Endothelial cell (in vitro differentiated cells): ENCODE measurements at regions not wholly inside any gene's neighbourhood (a gene's known extent, or its start where the extent isn't known, plus 50 kb on each side); places are given as distances from the start of the nearest gene placed in this dataset.

Experiments
- DNase-seq: peaks from one replicate; pipeline ENCODE4 v3.0.0; 2021; ENCODE audit warnings: low spot score
- H3K27ac Mint-ChIP-seq: one replicate; pipeline ENCODE4 v1.8.0; 2021; ENCODE audit warnings: mixed read lengths, inconsistent platforms; ENCODE audit not compliant: unreplicated experiment
- H3K27me3 Mint-ChIP-seq: one replicate; pipeline ENCODE4 v1.8.0; 2021; ENCODE audit warnings: mild to moderate bottlenecking, moderate library complexity, mixed read lengths, inconsistent platforms; ENCODE audit not compliant: unreplicated experiment
- H3K36me3 Mint-ChIP-seq: one replicate; pipeline ENCODE4 v1.8.0; 2021; ENCODE audit warnings: mild to moderate bottlenecking, low read depth, mixed read lengths, inconsistent platforms; ENCODE audit not compliant: unreplicated experiment
- H3K4me1 Mint-ChIP-seq: one replicate; pipeline ENCODE4 v1.8.0; 2021; ENCODE audit warnings: mild to moderate bottlenecking, mixed read lengths, inconsistent platforms; ENCODE audit not compliant: unreplicated experiment
- H3K4me3 Mint-ChIP-seq: one replicate; pipeline ENCODE4 v1.8.0; 2021; ENCODE audit warnings: mild to moderate bottlenecking, mixed read lengths, inconsistent platforms; ENCODE audit not compliant: unreplicated experiment
- H3K9me3 Mint-ChIP-seq: one replicate; pipeline ENCODE4 v1.8.0; 2021; ENCODE audit warnings: mixed read lengths, inconsistent platforms; ENCODE audit not compliant: unreplicated experiment
- TF ChIP-seq, protein P1 (sequence below): fragments of 200-600 bp; sonication (generic); IDR thresholded peaks from one replicate; pipeline ENCODE4 v1.5.0; 2021; ENCODE audit warnings: antibody characterized with exemption; ENCODE audit not compliant: unreplicated experiment

DNA sequence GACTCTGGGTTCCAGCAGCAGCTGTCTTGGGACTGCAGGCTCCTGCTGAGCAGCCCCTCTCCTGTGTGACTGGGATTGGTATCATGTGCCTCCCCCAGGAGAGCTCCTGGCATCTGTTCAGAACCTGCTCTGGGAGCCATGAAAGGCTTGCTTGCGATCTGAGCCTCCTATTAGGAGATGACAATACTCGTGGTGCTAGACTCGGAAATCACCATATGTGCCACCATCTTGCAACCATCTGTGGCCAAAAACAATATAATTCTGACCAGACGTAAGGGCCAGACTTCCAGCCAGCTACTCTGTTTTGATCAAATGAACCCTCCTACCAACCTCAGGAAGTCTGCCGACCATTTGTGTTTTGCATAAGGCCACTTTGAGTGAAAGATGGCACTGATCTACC is 484.7 kb downstream of the IRS2 start:
- H3K27me3 Mint-ChIP-seq = no peaks in the 10 kb centered on the region
- no peaks in the 10 kb centered on the region for H3K9me3 Mint-ChIP-seq
- no peak overlapping the region for H3K27ac Mint-ChIP-seq
- no peak overlapping the region for H3K4me3 Mint-ChIP-seq
- H3K4me1 Mint-ChIP-seq = no peaks in the 10 kb centered on the region
- no peak for DNase-seq
- TF ChIP-seq, protein P1, sequence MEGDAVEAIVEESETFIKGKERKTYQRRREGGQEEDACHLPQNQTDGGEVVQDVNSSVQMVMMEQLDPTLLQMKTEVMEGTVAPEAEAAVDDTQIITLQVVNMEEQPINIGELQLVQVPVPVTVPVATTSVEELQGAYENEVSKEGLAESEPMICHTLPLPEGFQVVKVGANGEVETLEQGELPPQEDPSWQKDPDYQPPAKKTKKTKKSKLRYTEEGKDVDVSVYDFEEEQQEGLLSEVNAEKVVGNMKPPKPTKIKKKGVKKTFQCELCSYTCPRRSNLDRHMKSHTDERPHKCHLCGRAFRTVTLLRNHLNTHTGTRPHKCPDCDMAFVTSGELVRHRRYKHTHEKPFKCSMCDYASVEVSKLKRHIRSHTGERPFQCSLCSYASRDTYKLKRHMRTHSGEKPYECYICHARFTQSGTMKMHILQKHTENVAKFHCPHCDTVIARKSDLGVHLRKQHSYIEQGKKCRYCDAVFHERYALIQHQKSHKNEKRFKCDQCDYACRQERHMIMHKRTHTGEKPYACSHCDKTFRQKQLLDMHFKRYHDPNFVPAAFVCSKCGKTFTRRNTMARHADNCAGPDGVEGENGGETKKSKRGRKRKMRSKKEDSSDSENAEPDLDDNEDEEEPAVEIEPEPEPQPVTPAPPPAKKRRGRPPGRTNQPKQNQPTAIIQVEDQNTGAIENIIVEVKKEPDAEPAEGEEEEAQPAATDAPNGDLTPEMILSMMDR = no peak
- no peaks in the 10 kb centered on the region for H3K36me3 Mint-ChIP-seq

DNA sequence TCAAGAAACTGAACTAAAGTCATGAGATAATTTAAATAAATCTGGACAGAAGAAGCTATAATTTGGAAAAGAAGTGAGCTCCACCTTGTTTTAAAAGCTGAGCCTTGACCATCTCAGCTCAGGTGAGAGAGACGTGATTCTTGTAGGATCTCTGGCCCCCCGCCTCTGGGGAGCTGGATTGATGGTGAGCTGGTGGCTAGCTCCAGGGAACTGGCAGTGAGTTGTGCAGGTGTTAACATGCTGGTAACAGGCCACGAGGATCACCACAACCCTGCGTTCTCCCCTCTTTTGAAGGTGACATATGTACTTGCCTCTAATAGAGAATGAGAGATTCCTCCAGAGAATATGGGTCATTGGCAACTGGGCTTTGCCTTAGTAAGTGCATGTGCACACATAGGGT is 485.1 kb downstream of the IRS2 start:
- H3K9me3 Mint-ChIP-seq = no peaks in the 10 kb centered on the region
- no peak overlapping the region for H3K4me3 Mint-ChIP-seq
- no peaks in the 10 kb centered on the region for H3K27me3 Mint-ChIP-seq
- no peaks in the 10 kb centered on the region for H3K4me1 Mint-ChIP-seq
- H3K27ac Mint-ChIP-seq = no peak overlapping the region
- no peaks in the 10 kb centered on the region for H3K36me3 Mint-ChIP-seq
- no peak for DNase-seq
- TF ChIP-seq, protein P1 = no peak

DNA sequence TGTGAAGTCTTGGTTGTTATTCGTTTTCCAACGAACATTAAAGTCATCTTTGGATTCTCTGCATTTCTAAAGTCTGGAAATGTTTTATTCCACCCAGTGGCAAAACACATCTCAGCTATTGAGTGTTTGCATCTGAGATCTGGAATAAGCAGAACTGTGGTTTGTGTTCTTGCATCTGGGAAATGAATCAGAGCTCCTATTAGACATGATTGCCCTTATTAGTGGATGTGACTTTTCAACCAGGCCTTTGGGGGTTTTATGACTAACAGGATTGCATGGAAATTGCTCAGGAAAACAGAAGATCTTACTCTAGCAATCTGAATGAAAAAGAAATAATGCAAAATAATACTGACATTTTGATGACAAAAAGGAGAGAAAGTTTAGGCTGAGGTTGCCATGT is 488.8 kb downstream of the IRS2 start:
- Mint-ChIP-seq H3K36me3 (no peaks in the 10 kb centered on the region), H3K9me3 (no peaks in the 10 kb centered on the region), H3K4me3 (no peak overlapping the region), H3K4me1 (no peaks in the 10 kb centered on the region), H3K27me3 (peaks cover 6% of the 10 kb centered on the region), H3K27ac (no peak overlapping the region)
- TF ChIP-seq, protein P1 = no peak
- DNase-seq = no peak

DNA sequence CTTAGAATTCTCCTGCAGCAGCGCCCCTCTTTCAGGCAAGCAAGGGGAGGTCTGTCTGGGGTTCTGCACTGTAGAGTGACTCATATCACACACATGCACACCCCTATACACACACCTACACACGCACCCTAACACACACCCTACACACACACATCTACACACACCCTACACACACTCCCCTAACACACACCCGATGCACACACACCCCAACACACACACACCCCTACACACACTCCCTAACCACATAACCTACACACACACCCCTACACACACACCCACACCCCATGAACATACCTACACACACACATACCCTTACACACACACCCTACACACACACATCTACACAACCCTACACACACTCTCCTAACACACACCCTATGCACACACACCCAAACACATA is 493.2 kb downstream of the IRS2 start:
- TF ChIP-seq, protein P1 = no peak
- H3K9me3 Mint-ChIP-seq = no peaks in the 10 kb centered on the region
- peaks cover 6% of the 10 kb centered on the region for H3K27me3 Mint-ChIP-seq
- peaks cover 6% of the 10 kb centered on the region for H3K4me1 Mint-ChIP-seq
- no peaks in the 10 kb centered on the region for H3K36me3 Mint-ChIP-seq
- no peak overlapping the region for H3K4me3 Mint-ChIP-seq
- no peak overlapping the region for H3K27ac Mint-ChIP-seq
- no peak for DNase-seq

DNA sequence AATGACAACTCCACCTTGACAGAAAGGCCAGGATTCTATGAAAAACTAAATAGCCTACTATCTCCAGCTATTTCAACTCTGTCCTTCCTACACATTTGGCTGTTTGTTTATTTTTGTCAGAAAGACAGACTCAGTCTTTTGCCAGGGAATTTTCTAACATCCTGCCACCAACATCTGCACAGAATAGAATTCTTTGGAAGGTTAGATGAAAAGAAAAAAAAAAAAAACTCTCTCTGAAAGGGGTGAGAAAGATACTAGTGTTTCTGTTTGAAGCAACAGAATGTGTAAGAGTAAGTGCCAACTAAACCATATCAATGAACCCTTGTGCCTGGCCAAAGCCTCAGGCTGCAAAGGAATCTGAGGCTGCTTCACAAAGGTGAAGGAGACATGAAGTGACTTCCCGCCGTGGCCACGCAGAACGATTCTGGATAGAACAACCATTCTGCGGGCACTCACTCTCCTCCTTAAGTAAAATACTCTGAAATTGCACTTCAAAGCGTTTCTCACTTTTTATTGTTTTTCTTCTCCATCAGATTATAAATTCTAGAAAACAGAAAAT is 498.2 kb downstream of the IRS2 start:
- peak overlapping the region; percentile 42 for H3K27ac Mint-ChIP-seq
- TF ChIP-seq, protein P1 = no peak
- H3K36me3 Mint-ChIP-seq = no peaks in the 10 kb centered on the region
- H3K4me3 Mint-ChIP-seq = no peak overlapping the region
- peaks cover 16% of the 10 kb centered on the region for H3K4me1 Mint-ChIP-seq
- DNase-seq = no peak
- H3K27me3 Mint-ChIP-seq = no peaks in the 10 kb centered on the region
- H3K9me3 Mint-ChIP-seq = no peaks in the 10 kb centered on the region
